GM19023 (cell line): ENCODE measurements at regions not wholly inside any gene's neighbourhood (a gene's known extent, or its start where the extent isn't known, plus 50 kb on each side); places are given as distances from the start of the nearest gene placed in this dataset.
"Not testable (repeated sequence)": the region's sequence is repeated elsewhere in the genome, so short reads cannot be mapped to it uniquely, and the experiment has no call there.

ENCODE experiments used
- ATAC-seq: cut with Tn5 transposase; IDR thresholded peaks from one replicate; pipeline ENCODE4 v1.9.1; 2021; ENCODE audit warnings: mild to moderate bottlenecking, moderate library complexity; ENCODE audit not compliant: unreplicated experiment

DNA sequence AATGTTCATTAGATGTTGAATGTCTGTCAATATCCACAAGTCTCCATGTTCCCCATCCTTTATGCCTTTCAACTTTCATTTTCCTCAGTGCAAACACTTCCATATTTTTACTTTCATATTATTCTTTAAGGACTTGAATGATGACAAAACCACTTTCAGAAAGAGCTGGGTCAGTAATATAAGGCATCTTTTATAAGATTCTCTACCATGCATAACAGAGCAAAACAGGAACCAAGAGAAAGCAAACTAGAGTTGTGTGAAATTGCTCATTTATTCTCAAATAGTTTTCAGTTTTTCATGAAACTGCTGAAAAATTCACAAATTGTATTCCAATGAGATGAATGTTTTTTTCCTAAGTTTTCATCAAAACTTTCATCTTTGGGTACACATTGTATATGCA lies 1247.6 kb downstream of the PCDH17 start:
- no peak for ATAC-seq

DNA sequence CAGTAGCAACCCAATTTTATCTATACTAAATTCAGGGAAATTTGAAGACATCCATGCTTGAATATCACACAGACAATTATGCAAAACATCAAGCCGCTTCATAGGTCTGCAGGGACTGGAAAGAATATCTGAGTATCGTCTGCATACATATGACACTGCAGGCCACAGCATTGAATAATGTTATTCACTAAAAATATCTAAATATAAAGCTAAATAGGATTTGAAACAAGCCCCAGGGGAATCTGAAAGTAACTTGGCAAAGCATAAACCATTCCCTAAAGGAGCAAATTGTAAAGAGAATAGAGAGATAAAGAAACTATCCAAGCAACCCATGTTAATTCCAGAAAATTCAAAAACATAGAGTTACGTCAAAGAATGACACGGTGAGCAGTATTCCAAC lies 1251.0 kb downstream of the PCDH17 start:
- ATAC-seq: no peak

DNA sequence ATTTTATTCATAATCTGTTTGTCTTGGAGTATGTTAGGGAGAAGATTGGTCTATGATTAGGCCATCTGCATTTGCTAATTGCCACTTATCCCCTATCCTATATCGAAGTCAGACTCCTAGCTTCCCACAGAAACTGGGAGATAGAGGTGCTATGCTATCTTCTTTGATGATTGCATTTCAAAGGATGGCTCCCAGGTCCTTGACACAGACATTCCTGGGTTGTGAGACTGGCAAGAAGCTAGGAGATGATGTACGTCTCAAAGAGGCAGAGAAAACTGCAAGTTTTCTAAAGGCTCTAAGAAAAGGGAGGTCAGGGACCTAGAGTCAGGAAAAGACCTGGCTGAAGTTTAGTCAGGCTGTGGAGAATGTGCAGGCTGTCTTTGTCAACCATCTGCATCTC lies 1251.9 kb downstream of the PCDH17 start:
- ATAC-seq: no peak

DNA sequence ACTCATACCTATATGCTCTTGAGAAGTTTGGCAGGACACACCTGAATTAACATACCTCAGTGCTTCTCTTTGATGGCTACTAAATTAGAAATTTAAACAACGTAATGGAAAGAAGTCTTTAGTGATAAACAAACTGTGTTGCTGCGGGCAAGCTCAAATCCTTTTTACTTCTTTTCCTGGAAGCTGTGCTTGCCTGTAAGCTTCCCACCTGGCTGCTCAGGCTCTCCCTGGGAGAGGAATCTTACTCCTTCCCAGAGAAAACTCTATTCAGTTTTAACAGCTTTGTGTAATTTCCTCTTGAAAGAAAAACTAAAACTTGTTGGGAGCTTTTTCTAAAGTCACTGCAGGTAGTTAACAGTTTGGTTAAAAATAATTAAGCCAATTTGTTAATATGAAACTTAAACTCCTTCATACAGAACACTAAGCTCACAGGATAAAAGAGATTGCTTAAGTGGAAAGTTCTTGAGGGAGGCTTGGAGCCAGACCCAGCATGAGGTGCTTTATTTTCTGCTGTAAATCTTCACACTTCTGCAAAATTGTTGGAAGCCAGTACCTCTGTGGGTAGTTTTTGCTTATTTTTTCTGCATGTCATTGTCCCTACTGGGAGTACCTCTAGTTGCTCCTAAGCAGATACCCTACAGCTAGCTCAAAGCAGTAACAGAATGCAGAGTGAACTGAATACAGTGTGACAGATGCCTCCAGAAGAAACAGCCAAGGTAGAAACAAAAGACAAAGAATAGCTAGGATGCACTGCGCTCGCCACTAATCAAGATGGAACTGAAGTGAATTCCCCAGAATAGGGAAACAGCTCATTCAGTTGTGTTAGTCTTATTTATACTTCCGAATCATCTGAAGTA lies 1253.0 kb downstream of the PCDH17 start:
- no peak for ATAC-seq

DNA sequence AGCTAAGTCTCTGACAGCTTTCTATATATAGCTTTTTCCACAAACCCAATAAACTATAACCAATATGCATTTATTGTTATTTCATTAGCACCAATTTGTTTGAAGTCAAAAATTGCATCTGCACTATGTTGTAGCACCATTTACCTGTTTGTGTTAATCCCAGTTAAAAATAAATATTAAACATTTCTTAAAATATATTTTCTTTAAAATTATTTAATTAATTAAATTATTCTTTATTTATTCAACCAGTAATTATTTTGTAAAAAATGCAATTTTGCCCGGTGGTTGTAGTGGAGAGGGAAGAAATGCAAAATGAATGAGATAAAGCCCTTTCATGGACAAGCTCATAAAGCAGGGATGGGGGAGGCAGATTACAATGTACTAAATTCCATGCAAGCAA lies 1257.9 kb downstream of the PCDH17 start:
- ATAC-seq: no peak

DNA sequence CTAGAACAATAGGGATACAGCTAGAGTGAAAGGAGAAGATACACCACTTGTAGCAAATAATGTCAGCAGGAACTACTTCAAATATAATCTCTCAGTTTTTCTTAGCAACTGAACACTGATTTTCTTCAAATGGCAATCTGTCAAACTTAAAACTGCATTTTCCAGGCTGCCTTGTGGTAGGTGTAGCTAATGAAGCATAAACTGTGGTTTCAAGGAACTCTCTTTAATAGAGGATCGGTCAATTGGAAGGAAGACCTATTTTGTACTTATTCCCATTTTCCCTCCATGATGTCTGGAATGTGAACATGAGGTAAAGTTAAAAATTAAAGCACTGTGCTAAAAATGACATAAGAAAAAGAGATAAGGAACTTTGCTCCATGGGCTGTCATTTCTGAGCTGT lies 1261.9 kb downstream of the PCDH17 start:
- ATAC-seq: no peak

DNA sequence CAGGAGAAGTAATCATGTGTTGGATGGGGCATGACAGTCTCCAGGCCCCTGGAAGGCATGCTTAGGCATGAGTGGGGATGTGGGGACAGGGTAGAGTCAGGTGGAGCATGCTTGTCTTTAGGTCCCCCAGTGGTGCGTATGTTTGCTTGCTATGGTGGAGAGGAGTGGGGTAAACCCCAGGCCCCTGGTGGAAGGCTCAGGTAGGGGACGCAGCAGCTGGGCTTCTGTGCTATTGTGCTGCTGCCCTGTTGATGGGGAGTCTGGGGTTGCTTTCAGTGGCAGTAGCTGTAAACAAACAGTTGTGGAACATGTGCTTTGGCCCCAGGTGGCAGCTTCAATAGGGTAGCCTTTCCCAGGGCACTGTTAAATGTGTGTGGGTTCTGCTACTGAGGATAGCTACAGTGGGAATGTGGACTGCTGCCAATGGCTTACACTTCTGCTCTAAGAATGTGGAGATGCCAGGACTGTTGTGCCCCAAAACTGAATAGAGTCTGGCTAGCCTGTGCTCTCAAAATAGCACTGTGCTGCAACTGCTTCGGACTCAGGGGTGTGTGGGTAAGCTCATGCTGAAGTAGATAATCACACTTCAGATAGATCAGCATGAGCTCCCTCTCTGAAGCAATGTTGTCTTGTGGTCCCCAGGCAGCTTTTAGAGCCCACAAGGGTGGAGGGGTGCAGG lies 1257.3 kb downstream of the DIAPH3 start:
- ATAC-seq: no peak

DNA sequence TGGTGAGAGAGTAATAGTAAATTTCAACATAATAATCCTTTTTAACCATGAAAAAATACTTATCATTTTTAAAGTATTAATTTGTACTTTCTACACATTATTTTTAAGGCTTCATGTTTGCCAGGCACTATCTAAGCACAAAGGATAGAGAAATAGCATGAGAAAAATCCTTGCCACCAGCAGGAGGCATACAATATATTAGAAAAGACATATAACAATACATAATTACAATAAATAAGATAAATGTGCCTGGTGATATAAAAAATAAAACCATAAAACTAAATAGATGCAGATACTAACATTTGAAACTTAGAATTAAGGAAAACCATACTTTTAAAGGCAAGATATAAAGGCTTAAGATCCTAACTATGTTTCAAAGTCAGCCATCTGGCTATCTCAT lies 1256.4 kb downstream of the DIAPH3 start:
- ATAC-seq: no peak

DNA sequence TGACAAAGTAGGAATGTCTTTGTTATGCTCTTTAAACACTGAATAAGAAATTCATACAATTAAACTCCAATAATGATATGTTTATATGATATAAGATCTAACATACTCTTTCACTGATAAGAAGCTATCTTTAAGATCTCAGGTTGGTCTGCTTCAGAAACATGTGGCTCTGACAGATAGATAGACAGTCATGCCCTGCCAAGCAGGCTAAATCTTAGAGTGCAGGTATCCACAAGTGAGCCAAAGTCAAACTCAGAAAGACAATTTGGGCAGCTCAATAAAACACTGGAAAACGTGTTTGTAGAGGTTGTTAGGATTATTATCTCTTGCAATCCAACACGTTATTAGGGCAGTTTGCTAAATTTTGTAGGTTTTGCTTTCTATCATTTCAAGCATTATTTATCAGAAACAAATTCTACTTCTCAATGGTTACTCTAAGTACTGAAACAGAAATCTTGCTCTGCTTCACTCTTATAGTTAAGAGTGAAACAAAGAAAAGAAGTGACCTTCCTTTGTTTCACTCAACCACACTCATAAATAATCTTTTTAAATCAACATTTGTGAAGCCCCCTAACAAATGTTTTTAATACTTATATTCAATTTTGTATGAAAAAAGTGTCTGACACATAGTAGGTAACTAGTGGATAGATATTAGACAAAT lies 1255.6 kb downstream of the DIAPH3 start:
- peak; percentile 51 for ATAC-seq

DNA sequence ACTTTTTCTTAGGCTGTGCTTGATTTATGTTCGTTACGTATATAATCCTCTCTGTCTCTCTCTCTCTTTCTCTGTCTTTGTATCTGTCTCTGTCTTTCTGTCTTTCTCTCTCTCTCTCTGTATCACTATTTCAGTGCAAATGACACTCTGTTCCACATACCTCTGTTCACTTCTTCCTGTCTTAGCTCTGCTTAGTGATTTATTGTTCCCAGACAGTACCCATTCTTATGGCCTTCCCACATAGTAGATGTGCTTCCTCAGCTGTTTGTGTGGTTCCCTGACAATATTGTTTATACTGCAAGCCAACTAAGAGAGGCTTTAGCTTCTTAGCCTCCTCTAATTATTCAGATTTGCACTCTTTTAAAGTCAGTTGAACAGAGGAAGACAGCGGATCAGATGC lies 1244.2 kb downstream of the DIAPH3 start:
- no peak for ATAC-seq

DNA sequence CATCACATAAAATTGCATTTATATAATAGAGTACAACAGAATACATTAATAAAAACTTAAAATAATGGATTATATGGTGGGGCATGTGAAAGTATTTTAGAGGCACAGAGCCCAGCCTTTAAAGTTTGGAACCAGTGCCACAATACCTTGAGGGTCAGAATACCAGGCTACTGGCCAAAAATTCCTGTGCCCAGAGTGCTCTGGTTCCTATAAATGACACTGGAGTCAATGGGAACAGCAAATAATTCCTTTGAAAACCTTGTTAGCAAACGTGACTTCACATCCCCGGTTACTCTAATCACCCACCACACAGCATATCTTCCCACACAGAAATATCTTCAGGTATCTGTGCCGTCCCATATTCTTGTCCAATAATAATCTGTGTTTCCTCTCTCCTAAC lies 1242.6 kb downstream of the DIAPH3 start:
- no peak for ATAC-seq

DNA sequence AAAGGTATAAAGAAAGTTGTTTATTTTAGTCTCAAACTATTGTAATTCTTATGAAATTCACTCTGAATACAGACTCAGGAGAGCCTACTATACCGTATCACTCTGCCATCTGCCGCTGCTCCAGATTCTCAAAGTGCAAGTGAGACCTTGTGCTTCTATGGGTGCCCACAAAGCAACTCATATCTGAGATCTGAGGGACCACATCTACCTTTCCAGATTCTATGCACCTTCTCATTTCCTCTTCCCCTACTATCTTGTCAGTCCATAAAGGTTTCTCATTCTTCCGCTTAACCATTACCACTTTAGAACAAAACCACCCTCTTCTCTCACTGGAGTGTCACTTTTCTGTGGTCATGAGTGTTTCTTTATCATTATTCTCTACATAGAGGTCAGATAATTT lies 1236.9 kb downstream of the DIAPH3 start:
- no peak for ATAC-seq

DNA sequence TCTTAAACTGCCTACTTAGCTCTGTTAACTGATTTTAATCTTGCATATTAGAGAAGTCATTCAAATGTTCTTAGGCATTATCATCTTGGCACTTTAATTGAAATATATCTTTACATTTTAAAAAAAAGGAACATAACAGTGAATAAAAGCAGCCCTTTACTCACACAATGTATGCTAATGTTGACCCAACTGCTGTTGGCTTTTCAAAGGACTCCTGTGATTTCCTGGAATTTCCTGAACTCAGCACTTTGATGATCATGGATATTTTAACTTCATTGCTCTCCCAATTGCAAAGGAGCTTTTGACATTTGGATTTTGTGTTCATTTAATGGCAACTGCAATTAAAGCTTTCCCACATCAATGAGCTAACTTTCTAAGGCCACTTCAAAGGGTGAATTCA lies 1230.3 kb downstream of the DIAPH3 start:
- no peak for ATAC-seq

DNA sequence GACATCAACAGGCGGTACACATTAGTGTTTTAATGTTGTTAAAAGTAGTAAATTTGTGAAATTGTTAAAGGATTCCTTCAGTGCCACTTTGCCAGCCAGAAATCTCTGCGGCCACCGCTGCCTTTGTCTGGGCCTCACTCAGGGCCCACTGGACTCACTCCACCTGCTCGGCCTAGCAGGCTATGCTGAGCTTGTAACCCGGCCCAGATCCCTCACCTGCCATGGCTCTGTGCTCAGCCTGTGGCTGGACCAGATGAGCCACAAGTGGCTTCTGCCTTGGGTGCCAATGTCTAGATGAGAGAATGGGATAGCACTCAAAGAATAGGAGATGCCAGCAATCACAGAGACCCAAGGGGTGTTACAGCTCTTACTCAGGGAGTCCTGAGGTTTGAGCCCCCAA lies 1228.0 kb downstream of the DIAPH3 start:
- ATAC-seq: no peak

DNA sequence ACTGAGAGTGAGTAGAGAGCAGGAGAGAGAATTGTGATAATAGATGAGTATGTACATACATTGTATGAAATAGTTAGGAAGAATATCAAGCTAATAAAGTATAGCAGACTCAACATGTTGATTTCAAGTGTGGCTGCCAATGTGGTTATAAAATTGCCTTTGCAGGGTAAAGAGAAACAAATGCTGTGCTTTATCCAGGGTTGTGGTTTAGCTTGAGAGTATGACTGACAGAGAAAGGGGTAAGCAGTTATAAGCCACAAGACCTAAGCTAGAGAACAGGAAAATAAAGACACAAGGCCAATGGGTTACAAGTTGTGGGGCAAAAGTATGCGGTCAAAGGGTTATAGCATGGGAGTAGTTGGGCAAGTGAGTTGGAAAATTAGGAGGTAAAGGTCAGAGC lies 1217.5 kb downstream of the DIAPH3 start:
- no peak for ATAC-seq

DNA sequence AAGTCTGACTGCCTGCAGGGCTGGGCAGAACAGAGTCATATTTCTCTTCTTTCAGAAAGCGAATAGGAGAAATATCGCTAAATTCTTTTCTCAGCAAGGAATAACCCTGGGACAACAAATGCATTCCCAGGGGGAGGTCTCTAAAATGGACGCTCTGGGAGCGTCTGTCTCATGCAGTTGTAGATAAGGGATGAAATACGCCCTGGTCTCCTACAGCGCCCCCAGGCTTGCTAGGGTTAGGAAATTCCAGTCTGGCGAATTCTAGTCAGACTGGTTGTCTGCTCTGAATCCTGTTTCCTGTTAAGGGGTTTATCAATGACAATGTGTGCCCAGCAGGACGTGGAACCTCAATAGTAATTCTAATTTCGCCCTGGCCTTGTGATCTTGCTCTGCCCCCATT lies 1214.1 kb downstream of the DIAPH3 start:
- ATAC-seq: no peak

DNA sequence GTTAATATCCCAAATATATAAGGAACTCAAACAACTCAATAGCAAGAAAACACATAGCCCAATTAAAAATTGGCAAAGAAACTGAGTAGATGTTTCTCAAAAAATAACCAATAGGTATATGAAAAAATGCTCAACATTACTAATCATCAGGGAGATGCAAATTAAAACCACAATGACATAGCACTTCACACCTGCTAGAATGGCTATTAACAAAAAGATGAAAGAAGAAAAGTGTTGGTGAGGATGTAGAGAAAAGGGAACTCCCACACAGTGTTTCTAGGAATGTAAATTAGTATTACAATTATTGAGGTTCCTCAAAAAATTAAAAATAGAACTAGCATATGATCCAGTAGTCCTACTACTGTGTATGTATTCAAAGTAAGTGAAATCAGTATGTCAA lies 1212.8 kb downstream of the DIAPH3 start:
- ATAC-seq: no peak

DNA sequence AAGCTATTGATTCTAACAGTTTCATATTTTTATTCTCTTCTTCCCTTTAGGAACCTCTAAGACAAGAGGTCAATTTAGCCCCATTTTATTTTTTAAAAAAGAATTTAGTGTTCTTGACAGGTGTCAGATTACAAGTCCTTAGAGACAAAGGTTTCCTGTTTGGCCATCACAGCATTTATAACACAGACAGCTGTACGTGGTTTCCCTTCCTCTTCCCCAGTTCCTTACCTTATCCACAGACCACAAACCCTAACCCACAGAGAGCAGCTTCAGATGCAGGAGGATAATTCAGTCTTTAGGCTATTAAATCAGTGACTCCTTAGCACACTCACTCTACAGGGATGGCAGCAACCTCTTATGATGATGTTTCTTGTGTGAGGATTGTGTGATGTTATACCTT lies 1210.1 kb downstream of the DIAPH3 start:
- ATAC-seq: peak; percentile 83

DNA sequence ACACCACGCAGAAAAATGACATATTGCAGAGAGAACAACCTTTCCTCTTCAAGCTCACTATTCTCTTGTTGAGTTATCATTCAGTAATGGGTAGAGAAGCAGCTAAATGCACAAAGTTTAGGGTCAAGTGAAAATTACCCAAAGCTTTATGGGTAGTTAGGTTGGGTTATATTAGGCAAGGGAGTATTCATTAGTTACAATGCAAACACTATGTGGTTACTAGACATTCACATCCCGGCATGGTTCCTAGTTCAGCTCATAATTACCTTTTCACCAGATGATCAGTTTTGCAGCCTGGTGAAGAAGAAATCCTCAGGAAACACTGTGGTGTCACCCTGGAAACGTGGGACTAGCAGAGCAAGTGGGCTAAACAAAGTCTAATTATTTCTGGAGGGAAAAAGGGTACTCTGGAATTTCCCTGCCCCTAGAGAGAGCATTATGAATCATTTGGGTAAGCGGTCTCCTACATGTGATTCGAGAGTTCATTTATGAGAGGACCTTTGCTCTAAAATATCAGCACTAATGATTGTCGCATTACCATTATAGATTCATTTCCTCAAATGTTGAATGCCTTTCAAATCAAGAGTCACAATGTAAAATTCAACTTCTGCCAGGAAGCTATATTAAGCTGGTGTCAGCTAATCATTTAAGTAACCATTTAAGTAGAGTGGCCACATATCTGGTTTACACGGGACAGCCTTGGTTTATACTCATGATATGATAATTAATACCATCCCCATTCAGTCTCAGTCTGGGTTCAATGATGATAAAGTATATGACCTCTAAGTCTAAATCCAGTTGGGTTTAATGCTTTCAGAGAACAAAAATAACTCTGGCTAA lies 1208.0 kb downstream of the DIAPH3 start:
- peak; percentile 52 for ATAC-seq

DNA sequence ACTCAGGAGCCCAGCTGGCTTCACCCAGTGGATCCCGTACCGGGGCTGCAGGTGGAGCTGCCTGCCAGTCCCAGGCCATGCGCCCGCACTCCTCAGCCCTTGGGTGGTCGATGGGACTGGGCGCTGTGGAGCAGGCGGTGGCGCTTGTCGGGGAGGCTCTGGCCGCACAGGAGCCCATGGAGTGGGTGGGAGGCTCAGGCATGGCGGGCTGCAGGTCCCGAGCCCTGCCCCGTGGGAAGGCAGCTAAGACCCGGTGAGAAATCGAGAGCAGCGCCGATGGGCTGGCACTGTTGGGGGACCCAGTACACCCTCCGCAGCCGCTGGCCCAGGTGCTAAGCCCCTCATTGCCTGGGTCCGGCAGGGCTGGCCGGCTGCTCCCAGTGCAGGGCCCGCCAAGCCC lies 1205.6 kb downstream of the DIAPH3 start:
- not testable (repeated sequence) for ATAC-seq

DNA sequence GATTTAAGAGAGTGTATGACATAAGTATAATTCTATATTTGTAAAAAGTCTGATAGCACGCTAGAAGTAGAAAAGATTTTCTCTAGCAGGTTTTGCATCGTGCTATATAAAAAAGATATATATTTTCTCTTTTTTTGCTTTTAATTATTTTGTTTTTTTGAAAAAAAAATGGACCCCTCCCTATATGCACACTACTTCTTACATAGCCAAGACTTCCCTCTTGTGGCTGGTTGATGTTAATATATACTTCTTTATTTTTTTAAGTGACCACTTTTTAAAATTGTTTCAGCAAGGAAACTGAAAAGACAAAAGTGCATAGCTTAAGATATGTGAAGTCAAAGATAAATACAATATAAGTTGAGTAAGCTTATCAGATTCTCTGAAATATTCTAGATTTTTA lies 1202.8 kb downstream of the DIAPH3 start:
- no peak for ATAC-seq
